ENCODE measurements at regions not wholly inside any gene's neighbourhood (a gene's known extent, or its start where the extent isn't known, plus 50 kb on each side); places are given as distances from the start of the nearest gene placed in this dataset.

DNA sequence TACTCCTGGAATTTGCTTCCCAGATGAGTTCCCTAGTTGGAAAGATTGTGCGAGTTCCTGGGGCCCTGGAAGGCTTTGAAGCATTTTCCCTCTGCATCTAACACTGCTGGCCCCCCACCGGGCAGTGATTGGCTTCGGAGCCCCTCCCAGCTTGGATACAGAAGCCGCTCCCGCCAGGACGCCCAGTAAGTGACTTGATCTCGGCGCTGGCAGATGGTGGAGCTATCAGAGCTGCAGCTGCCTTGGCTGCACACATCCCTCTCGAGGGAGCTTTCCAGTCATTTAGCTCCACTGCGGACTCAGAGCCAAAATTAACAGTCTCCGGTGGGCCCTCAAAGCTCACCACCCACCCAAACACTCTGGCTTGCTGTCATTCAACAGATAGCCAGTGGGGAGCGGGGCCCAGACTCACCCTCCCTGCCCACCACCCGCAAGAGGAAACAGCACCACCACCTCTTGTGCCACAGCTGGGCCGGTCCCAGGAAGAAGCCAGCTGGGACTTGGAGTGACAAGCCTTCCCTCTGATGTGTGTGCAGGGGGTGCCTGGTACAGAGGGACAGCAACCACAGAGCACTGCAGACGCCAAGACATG lies 162.3 kb downstream of the TRIM29 start (continued):
- TF ChIP-seq ZNF462 (CRISPR knock-in tag; IDR thresholded peaks at IDR 0.05), result no peak
- no peak for TF ChIP-seq ZNF331 (CRISPR knock-in tag; IDR thresholded peaks at IDR 0.05; ENCODE audit: low read depth)
- TF ChIP-seq EZH2phosphoT487 (IDR thresholded peaks at IDR 0.05; ENCODE audit: unreplicated experiment), result no peak
- no peak for TF ChIP-seq POLR2AphosphoS5 (IDR thresholded peaks at IDR 0.05; ENCODE audit: low read depth)

DNA sequence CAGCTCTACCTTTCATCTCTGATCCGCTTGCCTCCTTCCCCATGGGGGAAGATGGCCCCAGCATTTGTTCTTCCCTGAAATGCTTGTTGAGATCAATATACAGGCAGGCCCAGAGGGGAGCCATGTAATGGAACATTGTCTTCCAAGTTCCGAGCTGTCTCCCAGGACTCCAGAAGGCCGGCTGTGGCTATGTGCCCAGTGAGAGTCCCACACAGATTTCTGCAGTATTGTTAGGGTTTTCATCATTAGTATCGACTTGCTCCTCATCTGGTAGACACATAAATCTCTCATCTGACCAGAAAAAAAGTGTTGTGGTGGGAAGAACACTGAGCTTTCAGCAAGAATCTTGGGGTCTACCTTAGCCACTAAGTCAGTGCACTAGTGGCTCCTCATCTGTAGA lies 163.4 kb downstream of the TRIM29 start:
- H3K9me3 Mint-ChIP-seq, result no peaks in the 10 kb centered on the region
- no peak overlapping the region for H3K27ac ChIP-seq (ENCODE audit: low read depth)
- no peak overlapping the region for H3K4me3 ChIP-seq
- no peak for DNase-seq (ENCODE audit: low spot score)
- peaks cover 9% of the 10 kb centered on the region for H3K27me3 Mint-ChIP-seq (ENCODE audit: insufficient read depth, low read depth, poor library complexity)
- H3K4me1 ChIP-seq (ENCODE audit: insufficient read depth), result peaks cover 11% of the 10 kb centered on the region
- no peaks in the 10 kb centered on the region for H3K36me3 ChIP-seq (ENCODE audit: insufficient read depth)
- no peaks in the 10 kb centered on the region for H3F3A ChIP-seq (replicated peaks; ENCODE audit: low read depth)
- H3K9me2 ChIP-seq (ENCODE audit: insufficient read depth), result no peaks in the 10 kb centered on the region
- no peaks in the 10 kb centered on the region for H3K27me3 ChIP-seq (ENCODE audit: insufficient read depth)
- H3K4me3 Mint-ChIP-seq, result no peak overlapping the region
- H4K20me1 ChIP-seq (replicated peaks; ENCODE audit: insufficient read depth), result no peaks in the 10 kb centered on the region
- no peak for ATAC-seq
- H3K27ac Mint-ChIP-seq, result no peak overlapping the region
- no peak for TF ChIP-seq JUNB (IDR thresholded peaks at IDR 0.05; ENCODE audit: unreplicated experiment)
- TF ChIP-seq CTCF (conservative IDR thresholded peaks at IDR 0.05; ENCODE audit: low read depth in 2 of 2), result no peak
- no peak for TF ChIP-seq EZH2phosphoT487 (IDR thresholded peaks at IDR 0.05; ENCODE audit: unreplicated experiment)
- TF ChIP-seq POLR2AphosphoS5 (IDR thresholded peaks at IDR 0.05; ENCODE audit: low read depth), result no peak
- no peak for TF ChIP-seq EZH2 (IDR thresholded peaks at IDR 0.05; ENCODE audit: low read depth, unreplicated experiment)
- H3K79me2 ChIP-seq (replicated peaks; ENCODE audit: insufficient read depth), result no peaks in the 10 kb centered on the region
- H3K36me3 Mint-ChIP-seq (ENCODE audit: low read depth), result peaks cover 3% of the 10 kb centered on the region; the same call in 1 of the 3 replicates
- no peak overlapping the region for H3K4me2 ChIP-seq
- peaks cover 14% of the 10 kb centered on the region for H3K4me1 Mint-ChIP-seq
- no peak overlapping the region for H2AFZ ChIP-seq
